ENCODE measurements at regions not wholly inside any gene's neighbourhood (a gene's known extent, or its start where the extent isn't known, plus 50 kb on each side); places are given as distances from the start of the nearest gene placed in this dataset.

- POLR2A ChIA-PET, result no interaction called here
- TF ChIP-seq NFRKB (IDR thresholded peaks at IDR 0.05) (no peak), CTBP1 (IDR thresholded peaks at IDR 0.05; ENCODE audit: borderline replicate concordance) (no peak), BHLHE40 (IDR thresholded peaks at IDR 0.05; ENCODE audit: borderline replicate concordance) (no peak), LEF1 (IDR thresholded peaks at IDR 0.05; ENCODE audit: borderline replicate concordance) (no peak), FOXM1 (IDR thresholded peaks at IDR 0.05; ENCODE audit: borderline replicate concordance) (no peak), FOXA1 (IDR thresholded peaks at IDR 0.05) (no peak), TARDBP (IDR thresholded peaks at IDR 0.05) (no peak), ZNF384 (IDR thresholded peaks at IDR 0.05) (no peak), SUZ12 (IDR thresholded peaks at IDR 0.05) (no peak), HDGF (IDR thresholded peaks at IDR 0.05; ENCODE audit: borderline replicate concordance) (no peak), L3MBTL2 (conservative IDR thresholded peaks at IDR 0.05) (no peak)
- CTCF ChIA-PET, result no interaction called here
- DNase-seq (ENCODE audit: extremely low spot score), result no peak
Measured at GRCh38 chr3:152629363-152630122, 205.4 kb upstream of the P2RY1 start.

GRCh38 chr3:152635389-152635788 lies 199.5 kb upstream of the P2RY1 start:
- ChIA-PET CTCF (no interaction called here), POLR2A (no interaction called here)
- DNase-seq (ENCODE audit: extremely low spot score), result no peak
- TF ChIP-seq HDGF (IDR thresholded peaks at IDR 0.05; ENCODE audit: borderline replicate concordance) (no peak), TARDBP (IDR thresholded peaks at IDR 0.05) (no peak), LEF1 (IDR thresholded peaks at IDR 0.05; ENCODE audit: borderline replicate concordance) (no peak), FOXM1 (IDR thresholded peaks at IDR 0.05; ENCODE audit: borderline replicate concordance) (no peak), BHLHE40 (IDR thresholded peaks at IDR 0.05; ENCODE audit: borderline replicate concordance) (no peak), ZNF384 (IDR thresholded peaks at IDR 0.05) (no peak), L3MBTL2 (conservative IDR thresholded peaks at IDR 0.05) (no peak), NFRKB (IDR thresholded peaks at IDR 0.05) (no peak), PKNOX1 (IDR thresholded peaks at IDR 0.05) (no peak), CTBP1 (IDR thresholded peaks at IDR 0.05; ENCODE audit: borderline replicate concordance) (no peak), FOXK2 (IDR thresholded peaks at IDR 0.05) (no peak), ELF4 (IDR thresholded peaks at IDR 0.05) (no peak), SUZ12 (IDR thresholded peaks at IDR 0.05) (no peak), FOXA1 (IDR thresholded peaks at IDR 0.05) (no peak)

- POLR2A ChIA-PET, result no interaction called here
- TF ChIP-seq PKNOX1 (IDR thresholded peaks at IDR 0.05) (no peak), LEF1 (IDR thresholded peaks at IDR 0.05; ENCODE audit: borderline replicate concordance) (no peak), L3MBTL2 (conservative IDR thresholded peaks at IDR 0.05) (no peak), ZNF384 (IDR thresholded peaks at IDR 0.05) (no peak), FOXK2 (IDR thresholded peaks at IDR 0.05) (no peak), FOXA1 (IDR thresholded peaks at IDR 0.05) (no peak), ARNT (IDR thresholded peaks at IDR 0.05) (no peak), FOXM1 (IDR thresholded peaks at IDR 0.05; ENCODE audit: borderline replicate concordance) (no peak), NFRKB (IDR thresholded peaks at IDR 0.05) (no peak), ELF4 (IDR thresholded peaks at IDR 0.05) (no peak), BHLHE40 (IDR thresholded peaks at IDR 0.05; ENCODE audit: borderline replicate concordance) (no peak), SUZ12 (IDR thresholded peaks at IDR 0.05) (no peak), CTBP1 (IDR thresholded peaks at IDR 0.05; ENCODE audit: borderline replicate concordance) (no peak), SP1 (IDR thresholded peaks at IDR 0.05) (no peak)
- CTCF ChIA-PET, result no interaction called here
- no peak for DNase-seq (ENCODE audit: extremely low spot score)
Measured at GRCh38 chr3:152636651-152637050, 198.3 kb upstream of the P2RY1 start.

GRCh38 chr3:152638214-152638613 lies 196.7 kb upstream of the P2RY1 start:
- POLR2A ChIA-PET, result no interaction called here
- no peak for DNase-seq (ENCODE audit: extremely low spot score)
- CTCF ChIA-PET, result no interaction called here
- TF ChIP-seq FOXM1 (IDR thresholded peaks at IDR 0.05; ENCODE audit: borderline replicate concordance) (no peak), FOXA1 (IDR thresholded peaks at IDR 0.05) (no peak), FOXK2 (IDR thresholded peaks at IDR 0.05) (no peak), LEF1 (IDR thresholded peaks at IDR 0.05; ENCODE audit: borderline replicate concordance) (no peak), SUZ12 (IDR thresholded peaks at IDR 0.05) (no peak), TARDBP (IDR thresholded peaks at IDR 0.05) (no peak), ZNF384 (IDR thresholded peaks at IDR 0.05) (no peak), PKNOX1 (IDR thresholded peaks at IDR 0.05) (no peak)

- ChIA-PET POLR2A (no interaction called here), CTCF (no interaction called here)
- no peak for DNase-seq (ENCODE audit: extremely low spot score)
Measured at GRCh38 chr3:152638707-152639450, 196.1 kb upstream of the P2RY1 start.

More at GRCh38 chr3:152638707-152639450, 196.1 kb upstream of the P2RY1 start:
- TF ChIP-seq FOXK2 (IDR thresholded peaks at IDR 0.05) (no peak), ZNF384 (IDR thresholded peaks at IDR 0.05) (no peak), L3MBTL2 (conservative IDR thresholded peaks at IDR 0.05) (no peak), HDGF (IDR thresholded peaks at IDR 0.05; ENCODE audit: borderline replicate concordance) (no peak), FOXA1 (IDR thresholded peaks at IDR 0.05) (no peak), SP1 (IDR thresholded peaks at IDR 0.05) (no peak), ARNT (IDR thresholded peaks at IDR 0.05) (no peak), PKNOX1 (IDR thresholded peaks at IDR 0.05) (no peak), NFRKB (IDR thresholded peaks at IDR 0.05) (no peak), ELF4 (IDR thresholded peaks at IDR 0.05) (no peak), CTBP1 (IDR thresholded peaks at IDR 0.05; ENCODE audit: borderline replicate concordance) (no peak), SUZ12 (IDR thresholded peaks at IDR 0.05) (no peak), TARDBP (IDR thresholded peaks at IDR 0.05) (no peak), BHLHE40 (IDR thresholded peaks at IDR 0.05; ENCODE audit: borderline replicate concordance) (no peak)
